NCI-H69 (cell line): ENCODE measurements at regions not wholly inside any gene's neighbourhood (a gene's known extent, or its start where the extent isn't known, plus 50 kb on each side); places are given as distances from the start of the nearest gene placed in this dataset.
"Not testable (repeated sequence)": the region's sequence is repeated elsewhere in the genome, so short reads cannot be mapped to it uniquely, and the experiment has no call there.

Source experiments
- DNase-seq: peaks from one replicate; lab custom pipeline; 2025; lab: John Stamatoyannopoulos, UW

DNA sequence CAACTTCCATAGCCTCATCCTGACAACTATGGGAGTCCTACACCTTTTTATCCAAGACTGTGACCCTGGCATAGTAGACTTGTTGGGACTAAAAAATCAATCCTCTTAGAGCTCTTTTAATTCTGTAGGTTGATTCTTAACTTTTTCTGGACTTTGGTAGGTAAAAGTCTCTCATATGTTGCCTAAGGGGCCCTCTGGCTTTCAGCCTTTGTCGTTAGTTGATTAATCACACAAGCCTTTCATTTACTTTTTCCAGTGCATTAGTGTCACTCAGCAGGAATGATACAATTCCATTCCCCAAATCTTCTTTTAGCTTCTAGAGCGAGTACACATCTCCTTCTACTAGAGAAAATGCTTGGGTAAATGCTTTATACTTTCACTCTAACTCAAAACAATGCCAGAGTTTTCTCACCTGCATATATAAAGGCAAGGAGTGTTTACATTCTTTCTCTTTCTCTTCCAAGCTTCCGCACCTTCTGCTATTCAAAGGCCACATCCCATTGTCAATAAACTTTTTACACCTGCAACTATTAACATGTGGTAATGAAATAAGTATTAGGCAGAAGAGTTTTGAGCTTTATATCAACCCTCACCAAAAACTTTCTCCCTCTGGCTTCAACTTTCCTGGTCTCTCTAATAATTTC, 516.6 kb downstream of the FAM181B start:
- DNase-seq, result peak; percentile 44

DNA sequence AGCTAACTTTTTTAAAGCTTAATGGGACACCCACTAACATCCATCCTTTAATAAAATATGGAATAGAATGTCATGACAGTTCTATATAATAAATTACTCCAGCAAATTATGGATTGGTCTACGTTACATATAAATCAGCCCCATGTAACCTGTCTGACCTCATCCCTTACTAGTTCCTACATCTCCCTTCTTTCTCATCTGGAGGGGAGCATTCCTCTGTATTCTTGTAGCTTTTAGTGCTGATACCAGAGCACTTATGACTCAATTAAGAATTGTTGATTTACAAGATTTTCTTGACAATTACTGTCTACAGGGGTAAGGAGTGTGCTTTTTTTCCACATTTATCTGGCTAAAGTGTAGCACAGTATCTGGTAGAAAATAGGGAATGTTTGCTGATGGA, 523.7 kb downstream of the FAM181B start:
- DNase-seq, result no peak

DNA sequence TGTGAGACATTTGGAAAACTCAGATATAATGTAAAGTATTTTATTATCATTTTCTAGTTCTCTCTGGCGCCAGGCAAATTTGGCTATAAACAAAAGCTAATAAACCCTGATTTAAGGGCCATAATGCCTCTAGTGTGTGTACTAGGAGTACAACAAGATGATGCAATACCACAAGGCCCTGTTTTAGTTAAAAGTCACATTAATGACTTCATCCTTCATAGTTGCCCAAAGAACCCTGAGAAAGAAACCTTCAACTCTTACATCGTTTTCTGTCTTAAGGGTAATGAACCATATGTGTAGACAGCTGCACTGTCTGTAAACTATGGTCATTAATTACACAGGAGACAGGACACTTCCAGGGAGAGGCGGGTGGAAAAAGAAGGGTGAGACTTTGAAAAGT, 538.4 kb downstream of the FAM181B start:
- peak; percentile 82 for DNase-seq

DNA sequence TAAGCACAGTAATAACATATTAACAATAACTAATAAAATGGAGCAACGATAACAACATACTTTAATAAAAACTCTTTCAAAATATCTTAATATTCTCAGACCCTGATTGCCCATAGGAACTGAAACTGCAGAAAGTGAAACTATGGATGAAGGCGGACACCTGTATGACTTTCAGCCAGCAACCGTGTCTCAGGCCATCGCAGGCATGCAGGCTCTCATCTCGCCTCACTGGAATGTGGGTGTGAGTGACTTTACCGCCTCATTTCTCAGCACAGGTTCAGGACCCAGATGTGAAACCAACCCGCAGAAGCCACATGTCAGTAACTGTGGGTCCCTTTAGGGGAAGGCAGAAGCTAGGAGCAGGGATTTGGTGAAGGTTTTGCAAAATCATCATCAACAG, 539.1 kb downstream of the FAM181B start:
- peak; percentile 28 for DNase-seq

DNA sequence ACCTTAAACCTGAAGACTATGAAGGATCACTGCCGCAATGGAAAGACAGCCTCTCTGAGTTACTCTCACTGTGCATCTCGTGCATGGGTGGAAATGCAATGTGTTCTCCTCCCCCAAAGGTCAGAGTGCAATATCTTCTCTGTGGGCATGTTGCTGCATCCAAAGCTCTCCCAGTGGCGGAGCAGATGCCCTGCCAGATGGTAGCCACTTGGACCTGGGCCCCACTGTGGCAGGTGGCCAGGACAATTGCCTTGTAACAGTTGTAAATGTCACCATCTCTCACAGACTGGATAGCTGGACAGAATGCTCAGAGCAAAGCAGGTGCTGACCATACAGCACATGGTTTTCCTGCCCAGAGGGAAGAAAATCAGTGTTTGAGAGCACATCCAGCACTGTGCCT, 542.0 kb downstream of the FAM181B start:
- DNase-seq, result peak; percentile 98

DNA sequence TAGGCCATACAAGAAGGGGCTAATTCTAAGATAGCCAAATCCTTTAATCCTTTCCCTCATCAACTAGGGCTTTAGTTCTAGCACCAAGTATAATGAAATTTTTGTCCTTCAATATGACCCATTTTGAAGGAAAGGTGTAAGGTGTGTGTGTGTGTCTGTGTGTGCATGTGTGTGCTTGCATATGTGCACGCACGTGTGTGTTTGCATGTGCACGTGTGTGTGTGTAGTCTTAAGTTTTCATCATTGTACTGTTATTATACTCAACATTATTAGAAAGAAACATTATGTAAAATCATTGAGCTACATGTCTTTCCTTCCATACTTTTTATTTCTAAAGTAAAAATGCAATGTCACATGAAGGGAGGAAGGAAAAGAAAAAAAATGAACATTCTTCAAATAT, 547.7 kb downstream of the FAM181B start:
- no peak for DNase-seq

DNA sequence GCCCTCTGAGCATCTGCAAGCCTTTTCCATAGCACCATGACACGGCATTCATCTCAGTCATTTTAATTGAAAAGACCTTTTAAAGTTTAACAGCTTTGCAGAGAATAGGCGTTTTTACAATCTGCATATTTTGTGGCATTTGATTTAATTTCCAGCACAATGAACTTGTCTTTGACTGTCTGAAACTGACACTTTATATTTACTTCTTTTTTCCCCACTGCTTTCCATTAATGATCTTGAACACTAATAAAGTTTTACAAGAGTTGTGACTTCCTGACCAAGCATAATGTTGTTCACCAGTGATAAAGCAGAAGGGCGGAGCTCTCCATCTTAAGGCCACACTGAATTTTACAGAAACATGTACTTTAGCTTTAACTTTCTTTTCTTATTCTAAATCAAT, 548.7 kb downstream of the FAM181B start:
- DNase-seq, result no peak

DNA sequence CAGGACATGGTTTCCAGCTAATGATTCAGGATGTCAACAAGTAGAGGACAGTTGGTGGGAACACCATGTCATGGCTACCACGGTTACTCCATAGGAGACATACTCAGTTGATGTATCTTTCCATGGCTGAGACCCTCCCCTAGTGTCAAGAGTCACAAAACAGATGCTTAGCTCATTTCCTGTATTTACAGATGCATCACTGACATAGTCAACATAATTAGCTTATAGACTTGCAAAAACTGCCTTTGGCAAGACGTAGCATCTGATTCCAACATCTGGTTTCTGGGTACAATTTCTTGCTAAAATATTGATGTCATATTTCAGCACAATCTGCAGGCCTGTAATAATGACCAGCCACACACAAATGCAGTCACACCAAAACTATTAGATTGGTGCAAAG, 550.3 kb downstream of the FAM181B start:
- DNase-seq, result peak; percentile 90

DNA sequence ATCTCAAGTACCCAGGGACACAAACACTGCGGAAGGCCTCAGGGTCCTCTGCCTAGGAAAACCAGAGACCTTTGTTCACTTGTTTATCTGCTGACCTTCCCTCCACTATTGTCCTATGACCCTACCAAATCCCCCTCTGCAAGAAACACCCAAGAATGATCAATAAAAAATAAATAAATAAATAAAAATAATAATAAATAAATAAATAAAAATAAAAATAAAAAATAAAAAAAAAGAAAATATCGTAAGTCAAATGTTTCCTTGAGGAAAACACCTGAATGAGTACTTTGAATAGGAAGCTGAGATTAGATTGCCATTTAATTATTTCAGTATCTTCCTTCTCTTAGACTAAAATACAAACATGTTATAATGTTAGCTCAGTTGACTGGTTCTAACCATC, 551.0 kb downstream of the FAM181B start:
- DNase-seq, result not testable (repeated sequence)

DNA sequence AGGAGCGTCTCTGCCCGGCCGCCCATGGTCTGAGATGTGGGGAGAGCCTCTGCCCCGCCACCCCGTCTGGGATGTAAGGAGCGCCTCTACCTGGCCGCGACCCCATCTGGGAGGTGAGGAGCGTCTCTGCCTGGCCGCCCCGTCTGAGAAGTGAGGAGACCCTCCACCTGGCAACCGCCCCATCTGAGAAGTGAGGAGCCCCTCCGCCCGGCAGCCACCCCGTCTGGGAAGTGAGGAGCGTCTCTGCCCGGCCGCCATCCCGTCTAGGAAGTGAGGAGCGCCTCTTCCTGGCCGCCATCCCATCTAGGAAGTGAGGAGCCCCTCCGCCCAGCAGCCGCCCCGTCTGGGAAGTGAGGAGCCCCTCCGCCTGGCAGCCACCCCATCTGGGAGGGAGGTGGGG, 551.9 kb downstream of the FAM181B start:
- DNase-seq, result not testable (repeated sequence)

DNA sequence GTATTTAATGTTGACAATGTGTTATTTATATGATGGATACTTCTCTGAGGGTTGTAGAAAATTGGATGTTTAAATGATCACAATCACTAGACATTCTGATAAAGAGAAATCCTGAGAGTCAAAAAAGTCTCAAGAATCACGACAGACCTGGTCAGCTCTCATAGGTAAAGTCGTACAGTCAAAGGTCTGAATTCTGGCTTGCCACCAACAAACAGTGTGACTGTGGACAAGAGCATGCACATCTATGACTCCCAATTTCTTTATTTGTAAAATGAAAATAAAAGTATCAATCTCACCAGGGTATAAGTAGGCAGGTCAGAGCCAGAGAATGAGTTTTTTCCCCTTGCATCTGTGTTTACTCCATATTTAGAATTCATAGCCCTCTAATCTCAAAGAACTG, 556.7 kb downstream of the FAM181B start:
- no peak for DNase-seq

DNA sequence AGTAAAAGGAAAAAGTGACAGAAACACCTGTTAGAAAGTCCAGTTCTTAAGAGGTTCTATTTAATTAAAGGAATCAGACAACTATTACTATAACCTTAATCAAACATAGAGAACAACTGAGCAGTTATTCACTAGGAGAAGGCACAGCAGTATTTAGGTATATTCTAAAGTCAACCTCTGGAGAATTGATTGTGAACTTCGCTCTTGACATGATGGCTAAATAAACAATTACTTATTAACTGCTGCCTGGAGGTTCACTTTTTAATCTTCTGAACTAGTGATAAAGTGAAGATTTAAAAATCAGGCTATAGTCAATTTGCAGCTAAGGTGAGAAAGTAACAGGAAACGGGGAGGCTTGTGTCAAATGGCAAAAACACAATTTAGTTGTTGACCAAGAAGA, 557.3 kb downstream of the FAM181B start:
- peak; percentile 90 for DNase-seq

DNA sequence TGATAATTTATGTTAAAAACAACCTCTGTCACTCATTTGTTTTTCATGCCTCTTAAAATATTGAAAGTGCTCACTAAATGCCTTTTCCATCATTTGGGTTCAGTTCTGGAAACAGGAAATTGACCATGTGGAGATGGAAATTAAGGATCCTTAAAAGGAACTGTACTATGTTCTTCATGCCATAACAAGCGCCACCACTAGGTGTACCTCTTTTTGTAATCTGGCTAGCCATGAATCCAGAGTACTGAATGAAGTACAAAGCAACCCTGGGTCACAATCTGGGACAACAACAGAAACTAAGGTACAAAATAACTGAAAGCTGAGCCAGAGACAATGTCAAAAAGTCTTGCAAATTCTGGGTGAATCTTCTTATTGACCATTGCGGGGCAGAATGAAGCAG, 559.1 kb downstream of the FAM181B start:
- DNase-seq, result peak; percentile 38

DNA sequence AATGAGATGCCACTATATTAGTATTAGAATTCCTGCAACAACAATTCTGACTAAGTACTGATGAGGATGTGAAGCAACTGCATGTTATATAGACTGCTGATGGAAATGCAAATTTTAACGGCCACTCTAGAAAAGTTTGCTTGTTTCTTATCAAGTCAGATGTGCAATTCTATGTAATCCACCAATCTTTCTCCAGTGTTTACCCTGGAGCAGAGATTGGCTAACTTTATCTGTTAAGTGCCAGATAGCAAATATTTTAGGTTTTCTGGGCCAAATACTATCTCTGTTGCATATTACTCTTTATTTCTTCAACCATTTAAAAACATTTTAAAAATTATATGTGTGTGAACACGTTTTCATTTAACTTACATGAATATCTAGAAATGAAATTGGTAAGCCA, 586.9 kb downstream of the FAM181B start:
- no peak for DNase-seq

DNA sequence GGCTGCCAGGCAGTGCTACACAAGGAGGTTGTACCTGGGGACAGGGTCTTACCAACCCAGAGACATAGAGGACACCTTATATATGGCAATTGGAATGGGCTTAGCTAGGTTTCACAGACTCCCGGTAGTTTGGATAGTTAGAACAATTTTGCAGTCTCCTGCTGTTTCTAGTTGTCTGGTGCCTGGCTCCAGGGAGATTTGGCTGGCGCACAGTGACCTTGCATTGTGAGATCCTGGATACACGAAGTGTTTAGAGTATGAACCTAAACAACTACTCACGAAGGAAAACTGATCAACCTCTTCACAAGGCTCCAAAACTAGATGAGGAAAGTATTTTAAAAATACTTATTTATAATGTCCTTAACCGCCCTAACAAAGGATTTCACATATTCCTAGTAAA, 614.7 kb downstream of the FAM181B start:
- peak; percentile 31 for DNase-seq

DNA sequence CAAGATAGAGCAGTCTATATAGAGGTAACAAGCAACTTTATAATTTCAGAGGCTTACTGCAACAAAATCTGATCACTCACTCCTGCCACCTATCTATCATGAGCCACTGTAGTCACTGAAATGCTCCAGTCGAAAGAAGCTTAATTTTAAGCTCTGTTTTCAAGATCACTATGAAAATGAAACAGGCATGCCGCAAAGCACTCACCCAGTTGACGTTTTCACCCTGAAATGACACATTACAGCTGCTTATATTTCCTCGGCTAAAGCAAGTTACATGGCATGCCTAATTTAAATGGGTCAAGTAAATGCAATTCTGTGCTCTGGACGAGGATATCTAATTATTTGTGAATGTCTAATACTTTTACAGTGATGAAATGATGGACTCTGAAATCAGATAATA, 616.3 kb downstream of the FAM181B start:
- no peak for DNase-seq

DNA sequence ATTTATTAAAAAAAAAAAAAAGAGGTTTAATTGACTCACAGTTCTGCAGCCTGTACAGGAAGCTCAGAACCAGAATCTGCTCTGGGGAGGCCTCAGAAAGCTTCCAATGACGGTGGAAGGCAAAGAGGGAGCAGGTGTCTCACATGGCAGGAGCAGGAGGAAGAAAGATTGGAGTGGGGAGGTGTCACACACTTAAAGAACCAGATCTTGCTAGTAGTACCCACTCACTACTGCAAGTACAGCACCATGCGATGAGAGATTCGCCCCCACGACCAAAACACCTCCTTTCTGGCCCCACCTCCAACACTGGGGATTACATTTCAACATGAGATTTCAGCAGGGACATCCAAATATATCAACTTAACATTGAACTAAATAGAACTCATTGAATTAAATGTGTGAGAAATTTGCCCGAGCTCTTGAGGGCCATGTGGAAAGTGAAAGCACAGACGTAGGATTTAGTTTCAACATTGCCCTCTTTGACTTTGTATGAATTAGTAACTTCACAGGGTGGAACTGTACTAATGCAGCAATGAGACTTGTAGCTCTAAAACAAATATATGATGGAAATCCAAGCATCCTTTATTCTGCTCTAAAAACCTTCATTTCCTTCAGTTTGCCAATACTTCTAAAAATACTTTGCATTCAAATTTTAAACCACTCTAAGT, 628.2 kb downstream of the FAM181B start:
- DNase-seq, result no peak

DNA sequence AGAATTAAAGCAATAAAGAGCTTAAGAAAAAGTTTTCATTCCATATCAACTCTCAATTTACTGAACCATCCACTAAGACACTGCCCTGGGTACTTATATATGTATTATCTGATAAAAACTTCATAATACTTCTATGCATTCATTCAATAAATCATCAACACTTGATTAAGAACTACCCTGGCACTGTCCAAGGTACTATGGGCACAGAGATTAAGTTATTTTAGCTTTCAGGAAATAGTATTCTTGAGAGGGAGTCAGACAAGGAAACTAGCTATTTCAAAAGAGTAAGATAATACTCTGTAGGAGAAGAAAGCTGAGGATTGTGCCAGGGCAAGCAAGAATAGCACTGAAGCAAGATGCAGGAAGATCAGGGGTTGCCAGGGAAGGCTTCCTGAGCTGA, 640.8 kb downstream of the FAM181B start:
- DNase-seq, result no peak

DNA sequence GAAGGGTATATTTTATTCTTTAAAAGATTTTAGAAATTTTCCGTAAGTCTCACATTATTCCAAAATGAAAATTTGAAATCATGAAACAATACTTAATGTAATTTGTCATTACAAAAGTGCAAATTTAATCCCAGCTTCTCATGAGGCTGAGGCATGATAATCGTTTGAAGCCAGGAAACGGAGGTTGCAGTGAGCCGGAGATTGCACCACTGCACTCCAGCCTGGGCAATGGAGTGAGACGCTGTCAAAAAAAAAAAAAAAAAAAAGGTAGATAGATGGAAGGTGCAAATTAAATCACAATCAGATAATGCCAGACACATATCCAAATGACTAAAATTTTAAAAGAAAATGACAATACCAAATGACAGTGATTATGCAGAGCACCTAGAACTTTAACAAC, 644.2 kb downstream of the FAM181B start:
- DNase-seq, result no peak

DNA sequence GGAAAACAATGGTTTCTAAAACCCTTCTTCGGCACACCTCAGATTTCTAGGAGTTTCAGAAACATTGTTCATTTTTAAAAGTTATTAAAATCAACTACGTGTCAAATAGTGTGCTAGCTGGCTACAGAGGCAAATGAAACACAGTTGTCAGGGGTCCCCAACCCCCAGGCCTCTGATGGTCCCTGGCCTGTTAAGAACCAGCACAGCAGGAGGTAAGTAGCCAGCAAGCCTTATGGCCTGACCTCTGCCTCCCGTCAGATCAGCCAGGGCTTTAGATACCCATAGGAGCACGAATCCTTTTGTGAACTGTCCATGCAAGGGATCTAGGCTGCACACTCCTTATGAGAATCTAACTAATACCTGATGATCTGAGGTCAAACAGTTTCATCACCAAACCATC, 648.2 kb downstream of the FAM181B start:
- DNase-seq, result peak; percentile 11

DNA sequence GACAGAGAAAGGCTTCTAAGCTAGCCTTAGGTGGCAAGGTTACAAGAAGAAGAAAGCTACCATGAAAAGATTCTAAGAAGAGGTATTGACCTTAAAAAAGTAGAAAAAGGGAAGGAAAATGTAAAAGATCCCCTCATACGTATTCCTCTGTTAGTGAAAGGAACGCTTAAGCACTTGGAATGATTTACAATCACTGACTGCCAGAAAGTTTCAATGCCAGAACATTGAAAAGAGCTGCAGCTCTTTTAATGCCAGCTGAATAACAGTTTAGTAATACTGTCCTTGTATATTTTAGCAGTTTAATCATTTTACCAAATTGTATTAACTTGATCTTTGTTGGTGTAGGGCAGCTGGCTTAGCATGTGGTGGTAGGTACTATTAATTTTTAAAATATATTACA, 650.7 kb downstream of the FAM181B start:
- peak; percentile 23 for DNase-seq

DNA sequence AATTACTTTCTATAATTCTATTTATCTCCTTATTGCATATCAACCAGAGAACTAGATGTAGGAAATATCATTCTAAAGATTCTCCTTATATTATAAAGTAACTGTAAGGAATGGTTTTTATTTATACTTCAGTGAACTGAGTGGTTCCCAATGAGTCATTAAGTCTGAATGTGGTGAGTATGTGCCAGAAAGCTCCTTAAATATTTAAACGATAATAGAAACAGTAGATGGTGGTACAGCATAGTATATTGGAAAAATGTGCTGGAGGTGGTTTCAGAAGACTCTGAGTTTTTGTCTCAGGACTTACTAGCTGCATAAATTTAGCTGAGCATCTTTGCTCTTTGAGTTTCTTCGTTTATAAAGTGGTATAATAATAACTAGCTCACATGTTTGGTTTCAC, 653.5 kb downstream of the FAM181B start:
- peak; percentile 77 for DNase-seq

DNA sequence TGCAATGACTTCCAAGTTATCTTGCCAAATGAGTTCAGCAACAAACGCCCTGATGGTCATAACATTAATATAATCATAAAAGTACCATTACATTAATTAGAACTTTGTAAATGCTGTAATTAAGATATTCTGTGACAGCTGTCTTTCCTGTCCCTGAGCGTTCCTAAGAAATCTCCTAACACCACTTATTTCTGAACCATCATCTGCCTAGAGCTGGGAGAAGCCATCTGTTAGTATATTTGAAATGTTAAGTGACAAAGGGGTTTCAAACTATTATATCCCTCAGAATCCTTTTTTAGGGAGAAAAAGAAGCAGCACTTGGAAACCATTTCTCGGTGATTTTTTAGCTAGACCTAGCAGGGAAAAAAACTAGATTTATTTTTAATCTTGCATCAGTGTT, 657.5 kb downstream of the FAM181B start:
- DNase-seq, result peak; percentile 89

DNA sequence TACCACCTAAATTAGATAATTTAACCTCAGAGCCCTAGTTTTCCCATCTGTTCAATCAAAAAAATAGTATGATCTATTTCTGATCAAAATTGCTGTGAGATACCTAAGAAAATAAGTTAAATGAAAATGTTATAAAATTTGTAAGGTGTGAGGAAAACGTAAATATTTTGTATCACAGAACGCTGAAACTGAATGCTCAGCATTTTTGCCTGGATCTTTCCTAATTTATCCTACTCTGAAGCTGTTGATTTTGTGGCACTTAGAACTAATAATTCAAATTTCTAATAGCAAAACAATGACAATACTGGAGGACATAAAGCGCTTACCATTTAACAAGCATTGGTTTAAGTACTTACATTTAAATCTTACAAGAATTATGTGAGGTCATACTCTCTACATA, 674.2 kb downstream of the FAM181B start:
- no peak for DNase-seq
